WTC11 (cell line): ENCODE measurements at regions not wholly inside any gene's neighbourhood (a gene's known extent, or its start where the extent isn't known, plus 50 kb on each side); places are given as distances from the start of the nearest gene placed in this dataset.
"Not testable (repeated sequence)": the region's sequence is repeated elsewhere in the genome, so short reads cannot be mapped to it uniquely, and the experiment has no call there.

Experiments
- ATAC-seq: fragments of 200-7000 bp; cut with Tn5 transposase; 2 replicates; pipeline ENCODE4 v1.10.0; 2021; ENCODE audit warnings: mild to moderate bottlenecking, moderate library complexity
- CTCF ChIA-PET: fragments of 300-600 bp; sonication (Branson Sonifier 250); formaldehyde crosslinking; loops from one replicate; lab custom pipeline; 2021; ENCODE audit warnings: antibody characterized with exemption; lab: Charles Lee
- POLR2A ChIA-PET: fragments of 350-600 bp; sonication (Branson Sonifier 250); formaldehyde crosslinking; loops from one replicate; lab custom pipeline; 2021; ENCODE audit warnings: antibody characterized with exemption; lab: Charles Lee
- DNase-seq: peaks from one replicate; pipeline ENCODE4 v3.0.0; 2021; ENCODE audit warnings: low spot score
- H3K27ac Mint-ChIP-seq: 2 replicates; pipeline ENCODE4 v1.8.0; 2021; ENCODE audit warnings: mixed read lengths
- H3K27me3 Mint-ChIP-seq: 2 replicates; pipeline ENCODE4 v1.8.0; 2021; ENCODE audit warnings: low read depth, mild to moderate bottlenecking, moderate library complexity, mixed read lengths
- H3K36me3 Mint-ChIP-seq: 2 replicates; pipeline ENCODE4 v1.8.0; 2021; ENCODE audit warnings: mixed read lengths
- H3K4me1 Mint-ChIP-seq: 2 replicates; pipeline ENCODE4 v1.8.0; 2022; ENCODE audit warnings: mixed read lengths
- H3K4me3 Mint-ChIP-seq: 2 replicates; pipeline ENCODE4 v1.8.0; 2021; ENCODE audit warnings: mild to moderate bottlenecking, moderate library complexity, mixed read lengths
- H3K9me3 Mint-ChIP-seq: 2 replicates; pipeline ENCODE4 v1.8.0; 2021; ENCODE audit warnings: mixed read lengths
- ATF1 ChIP-seq: sonication (generic); formaldehyde crosslinking; IDR thresholded peaks from 2 replicates; pipeline ENCODE4 v1.8.1; 2023; ENCODE audit warnings: mild to moderate bottlenecking, moderate library complexity, missing genetic modification reagents
- CBFB ChIP-seq: sonication (generic); formaldehyde crosslinking; IDR thresholded peaks from 2 replicates; pipeline ENCODE4 v1.8.1; 2022; ENCODE audit warnings: mild to moderate bottlenecking, low read depth, missing genetic modification reagents
- EMX1 ChIP-seq: fragments of 250-450 bp; sonication (Bioruptor Pico); IDR thresholded peaks from 2 replicates; pipeline ENCODE4 v1.8.0; 2021; ENCODE audit warnings: mild to moderate bottlenecking
- ESRRA ChIP-seq: sonication (generic); formaldehyde crosslinking; IDR thresholded peaks from 2 replicates; pipeline ENCODE4 v1.8.1; 2022; ENCODE audit warnings: mild to moderate bottlenecking, missing genetic modification reagents, borderline replicate concordance
- GRHL2 ChIP-seq: fragments of 250-450 bp; sonication (Bioruptor Pico); IDR thresholded peaks from 2 replicates; pipeline ENCODE4 v1.8.0; 2022; ENCODE audit warnings: mild to moderate bottlenecking, moderate library complexity; ENCODE audit not compliant: insufficient replicate concordance, severe bottlenecking
- NFYB ChIP-seq: sonication (generic); formaldehyde crosslinking; conservative IDR thresholded peaks from 2 replicates; pipeline ENCODE4 v1.8.0; 2022; ENCODE audit warnings: low read depth, missing genetic modification reagents
- RORB ChIP-seq: fragments of 250-450 bp; sonication (Bioruptor Pico); IDR thresholded peaks from 2 replicates; pipeline ENCODE4 v1.9.0; 2021; ENCODE audit warnings: mild to moderate bottlenecking
- SP1 ChIP-seq: sonication (generic); formaldehyde crosslinking; conservative IDR thresholded peaks from 2 replicates; pipeline ENCODE4 v1.8.1; 2022; ENCODE audit warnings: missing genetic modification reagents
- ZBTB21 ChIP-seq: sonication (generic); formaldehyde crosslinking; IDR thresholded peaks from 2 replicates; pipeline ENCODE4 v1.8.1; 2023; ENCODE audit warnings: mild to moderate bottlenecking, missing genetic modification reagents, borderline replicate concordance
- ZNF317 ChIP-seq: sonication (generic); formaldehyde crosslinking; IDR thresholded peaks from 2 replicates; pipeline ENCODE4 v1.8.1; 2023; ENCODE audit warnings: low read depth, mild to moderate bottlenecking, moderate library complexity, missing genetic modification reagents, borderline replicate concordance
- ZNF416 ChIP-seq: fragments of 250-450 bp; sonication (Bioruptor Pico); IDR thresholded peaks from 2 replicates; pipeline ENCODE4 v1.9.0; 2021; ENCODE audit warnings: mild to moderate bottlenecking, inconsistent platforms
- ZNF671 ChIP-seq: fragments of 250-450 bp; sonication (Bioruptor Pico); IDR thresholded peaks from 2 replicates; pipeline ENCODE4 v1.8.0; 2021; ENCODE audit warnings: mild to moderate bottlenecking
- TF ChIP-seq, protein P1 (sequence below): sonication (generic); formaldehyde crosslinking; IDR thresholded peaks from 2 replicates; pipeline ENCODE4 v1.8.0; 2022; ENCODE audit warnings: mild to moderate bottlenecking, missing genetic modification reagents
- TF ChIP-seq, protein P2 (sequence below): sonication (generic); formaldehyde crosslinking; IDR thresholded peaks from 2 replicates; pipeline ENCODE4 v1.8.0; 2023; ENCODE audit warnings: missing genetic modification reagents
- TF ChIP-seq, protein P3 (sequence below): sonication (generic); formaldehyde crosslinking; IDR thresholded peaks from 2 replicates; pipeline ENCODE4 v1.8.0; 2023; ENCODE audit warnings: mild to moderate bottlenecking, missing genetic modification reagents
- TF ChIP-seq, protein P4 (sequence below): sonication (generic); formaldehyde crosslinking; IDR thresholded peaks from 2 replicates; pipeline ENCODE4 v1.8.1; 2023; ENCODE audit warnings: mild to moderate bottlenecking, moderate library complexity, missing genetic modification reagents
- TF ChIP-seq, protein P5 (sequence below): fragments of 250-450 bp; sonication (Bioruptor Pico); conservative IDR thresholded peaks from 2 replicates; pipeline ENCODE4 v1.9.0; 2021; ENCODE audit warnings: mild to moderate bottlenecking
- TF ChIP-seq, protein P6 (sequence below): fragments of 250-450 bp; sonication (Bioruptor Pico); IDR thresholded peaks from 2 replicates; pipeline ENCODE4 v1.9.0; 2021; ENCODE audit warnings: moderate library complexity, mild to moderate bottlenecking, inconsistent platforms, borderline replicate concordance

DNA sequence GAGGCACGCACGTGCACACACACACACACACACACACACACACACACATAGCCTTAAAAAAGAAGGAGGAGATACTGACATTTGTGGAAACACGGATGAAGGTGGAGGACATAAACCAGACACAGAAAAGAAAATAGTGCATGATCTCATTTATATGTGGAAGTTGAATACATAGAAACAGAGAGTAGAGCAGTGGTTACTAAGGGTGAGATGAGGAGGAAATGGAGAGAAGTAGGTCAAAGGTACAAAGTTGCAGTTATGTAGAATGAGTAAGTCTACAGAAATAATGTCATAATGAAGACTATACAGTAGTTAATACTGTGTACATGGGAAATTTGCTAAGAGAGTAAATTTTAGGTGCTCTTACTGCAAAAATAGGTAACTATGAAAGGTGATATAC, 412.2 kb upstream of the CDH9 start:
- Mint-ChIP-seq H3K9me3 (peaks cover 16% of the 10 kb centered on the region), H3K27ac (no peak overlapping the region), H3K4me3 (no peak overlapping the region), H3K4me1 (no peaks in the 10 kb centered on the region), H3K27me3 (no peaks in the 10 kb centered on the region), H3K36me3 (peaks cover 4% of the 10 kb centered on the region)
- TF ChIP-seq ZNF317 (CRISPR knock-in tag) (no peak), ATF1 (no peak), NFYB (CRISPR knock-in tag) (no peak)
- POLR2A ChIA-PET, result no interaction called here
- CTCF ChIA-PET, result no interaction called here
- DNase-seq (no peak), ATAC-seq (no peak)

DNA sequence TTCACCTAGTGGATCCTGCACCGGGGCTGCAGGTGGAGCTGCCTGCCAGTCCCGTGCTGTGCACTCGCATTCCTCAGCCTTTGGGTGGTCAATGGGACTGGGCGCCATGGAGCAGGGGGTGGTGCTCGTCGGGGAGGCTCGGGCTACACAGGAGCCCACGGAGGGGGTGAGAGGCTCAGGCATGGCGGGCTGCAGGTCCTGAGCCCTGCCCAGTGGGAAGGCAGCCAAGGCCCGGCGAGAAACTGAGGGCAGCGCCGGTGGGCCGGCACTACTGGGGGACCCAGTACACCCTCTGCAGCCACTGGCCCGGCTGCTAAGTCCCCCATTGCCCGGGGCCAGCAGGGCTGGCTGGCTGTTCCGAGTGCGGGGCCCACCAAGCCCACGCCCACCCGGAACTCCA, 401.0 kb upstream of the CDH9 start:
- DNase-seq, POLR2A ChIA-PET, H3K36me3 Mint-ChIP-seq, CTCF ChIA-PET, ATAC-seq, H3K27me3 Mint-ChIP-seq, H3K27ac Mint-ChIP-seq, H3K4me3 Mint-ChIP-seq: not testable (repeated sequence)
- peaks cover 17% of the 10 kb centered on the region for H3K9me3 Mint-ChIP-seq
- H3K4me1 Mint-ChIP-seq, result peaks cover 10% of the 10 kb centered on the region

DNA sequence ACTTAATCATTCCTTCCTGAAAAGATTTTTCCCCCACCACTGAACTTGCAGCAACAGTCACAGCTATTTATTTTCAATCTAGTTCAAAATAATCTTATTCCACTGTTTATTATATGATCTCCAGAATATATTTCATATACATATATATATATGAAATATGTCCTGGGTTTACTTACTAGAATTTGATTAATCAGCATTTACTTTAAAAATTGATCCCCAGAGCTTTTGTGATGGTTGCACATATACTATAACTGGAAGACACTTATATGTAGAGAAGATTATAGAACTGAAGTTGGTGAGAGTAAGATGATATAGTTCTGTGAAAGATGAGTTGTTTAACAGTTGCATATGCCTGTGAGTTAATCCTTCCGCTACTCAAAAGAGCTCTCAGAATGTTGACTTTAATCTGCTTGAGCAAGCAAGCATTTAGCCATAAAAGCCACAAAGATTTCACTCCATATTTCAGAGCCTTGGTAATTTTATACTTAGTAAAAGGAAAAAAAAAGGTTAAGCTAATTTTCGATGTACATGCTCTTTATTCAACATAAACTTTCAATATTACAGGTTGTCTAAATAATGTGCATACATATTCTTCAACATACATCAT, 399.3 kb upstream of the CDH9 start:
- no peak for ATAC-seq
- no peak overlapping the region for H3K4me3 Mint-ChIP-seq
- H3K9me3 Mint-ChIP-seq, result peaks cover 15% of the 10 kb centered on the region
- CTCF ChIA-PET, result no interaction called here
- H3K27me3 Mint-ChIP-seq, result no peaks in the 10 kb centered on the region
- no peak overlapping the region for H3K27ac Mint-ChIP-seq
- 0 out of 2 replicates have a peak, but pooled peaks cover 3% of the 10 kb centered on the region for H3K36me3 Mint-ChIP-seq
- TF ChIP-seq, protein P1, sequence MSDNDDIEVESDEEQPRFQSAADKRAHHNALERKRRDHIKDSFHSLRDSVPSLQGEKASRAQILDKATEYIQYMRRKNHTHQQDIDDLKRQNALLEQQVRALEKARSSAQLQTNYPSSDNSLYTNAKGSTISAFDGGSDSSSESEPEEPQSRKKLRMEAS (CRISPR knock-in tag), result no peak
- TF ChIP-seq ZNF416 (CRISPR knock-in tag) (no peak), RORB (no peak), ZBTB21 (no peak), CBFB (no peak), GRHL2 (CRISPR knock-in tag) (no peak), SP1 (no peak), ESRRA (CRISPR knock-in tag) (no peak), EMX1 (CRISPR knock-in tag) (no peak), ZNF671 (CRISPR knock-in tag) (no peak)
- TF ChIP-seq, protein P2, sequence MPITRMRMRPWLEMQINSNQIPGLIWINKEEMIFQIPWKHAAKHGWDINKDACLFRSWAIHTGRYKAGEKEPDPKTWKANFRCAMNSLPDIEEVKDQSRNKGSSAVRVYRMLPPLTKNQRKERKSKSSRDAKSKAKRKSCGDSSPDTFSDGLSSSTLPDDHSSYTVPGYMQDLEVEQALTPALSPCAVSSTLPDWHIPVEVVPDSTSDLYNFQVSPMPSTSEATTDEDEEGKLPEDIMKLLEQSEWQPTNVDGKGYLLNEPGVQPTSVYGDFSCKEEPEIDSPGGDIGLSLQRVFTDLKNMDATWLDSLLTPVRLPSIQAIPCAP, result no peak
- TF ChIP-seq, protein P3, sequence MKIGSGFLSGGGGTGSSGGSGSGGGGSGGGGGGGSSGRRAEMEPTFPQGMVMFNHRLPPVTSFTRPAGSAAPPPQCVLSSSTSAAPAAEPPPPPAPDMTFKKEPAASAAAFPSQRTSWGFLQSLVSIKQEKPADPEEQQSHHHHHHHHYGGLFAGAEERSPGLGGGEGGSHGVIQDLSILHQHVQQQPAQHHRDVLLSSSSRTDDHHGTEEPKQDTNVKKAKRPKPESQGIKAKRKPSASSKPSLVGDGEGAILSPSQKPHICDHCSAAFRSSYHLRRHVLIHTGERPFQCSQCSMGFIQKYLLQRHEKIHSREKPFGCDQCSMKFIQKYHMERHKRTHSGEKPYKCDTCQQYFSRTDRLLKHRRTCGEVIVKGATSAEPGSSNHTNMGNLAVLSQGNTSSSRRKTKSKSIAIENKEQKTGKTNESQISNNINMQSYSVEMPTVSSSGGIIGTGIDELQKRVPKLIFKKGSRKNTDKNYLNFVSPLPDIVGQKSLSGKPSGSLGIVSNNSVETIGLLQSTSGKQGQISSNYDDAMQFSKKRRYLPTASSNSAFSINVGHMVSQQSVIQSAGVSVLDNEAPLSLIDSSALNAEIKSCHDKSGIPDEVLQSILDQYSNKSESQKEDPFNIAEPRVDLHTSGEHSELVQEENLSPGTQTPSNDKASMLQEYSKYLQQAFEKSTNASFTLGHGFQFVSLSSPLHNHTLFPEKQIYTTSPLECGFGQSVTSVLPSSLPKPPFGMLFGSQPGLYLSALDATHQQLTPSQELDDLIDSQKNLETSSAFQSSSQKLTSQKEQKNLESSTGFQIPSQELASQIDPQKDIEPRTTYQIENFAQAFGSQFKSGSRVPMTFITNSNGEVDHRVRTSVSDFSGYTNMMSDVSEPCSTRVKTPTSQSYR (CRISPR knock-in tag), result no peak
- TF ChIP-seq, protein P4, sequence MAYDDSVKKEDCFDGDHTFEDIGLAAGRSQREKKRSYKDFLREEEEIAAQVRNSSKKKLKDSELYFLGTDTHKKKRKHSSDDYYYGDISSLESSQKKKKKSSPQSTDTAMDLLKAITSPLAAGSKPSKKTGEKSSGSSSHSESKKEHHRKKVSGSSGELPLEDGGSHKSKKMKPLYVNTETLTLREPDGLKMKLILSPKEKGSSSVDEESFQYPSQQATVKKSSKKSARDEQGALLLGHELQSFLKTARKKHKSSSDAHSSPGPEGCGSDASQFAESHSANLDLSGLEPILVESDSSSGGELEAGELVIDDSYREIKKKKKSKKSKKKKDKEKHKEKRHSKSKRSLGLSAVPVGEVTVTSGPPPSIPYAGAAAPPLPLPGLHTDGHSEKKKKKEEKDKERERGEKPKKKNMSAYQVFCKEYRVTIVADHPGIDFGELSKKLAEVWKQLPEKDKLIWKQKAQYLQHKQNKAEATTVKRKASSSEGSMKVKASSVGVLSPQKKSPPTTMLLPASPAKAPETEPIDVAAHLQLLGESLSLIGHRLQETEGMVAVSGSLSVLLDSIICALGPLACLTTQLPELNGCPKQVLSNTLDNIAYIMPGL, result no peak
- TF ChIP-seq, protein P5, sequence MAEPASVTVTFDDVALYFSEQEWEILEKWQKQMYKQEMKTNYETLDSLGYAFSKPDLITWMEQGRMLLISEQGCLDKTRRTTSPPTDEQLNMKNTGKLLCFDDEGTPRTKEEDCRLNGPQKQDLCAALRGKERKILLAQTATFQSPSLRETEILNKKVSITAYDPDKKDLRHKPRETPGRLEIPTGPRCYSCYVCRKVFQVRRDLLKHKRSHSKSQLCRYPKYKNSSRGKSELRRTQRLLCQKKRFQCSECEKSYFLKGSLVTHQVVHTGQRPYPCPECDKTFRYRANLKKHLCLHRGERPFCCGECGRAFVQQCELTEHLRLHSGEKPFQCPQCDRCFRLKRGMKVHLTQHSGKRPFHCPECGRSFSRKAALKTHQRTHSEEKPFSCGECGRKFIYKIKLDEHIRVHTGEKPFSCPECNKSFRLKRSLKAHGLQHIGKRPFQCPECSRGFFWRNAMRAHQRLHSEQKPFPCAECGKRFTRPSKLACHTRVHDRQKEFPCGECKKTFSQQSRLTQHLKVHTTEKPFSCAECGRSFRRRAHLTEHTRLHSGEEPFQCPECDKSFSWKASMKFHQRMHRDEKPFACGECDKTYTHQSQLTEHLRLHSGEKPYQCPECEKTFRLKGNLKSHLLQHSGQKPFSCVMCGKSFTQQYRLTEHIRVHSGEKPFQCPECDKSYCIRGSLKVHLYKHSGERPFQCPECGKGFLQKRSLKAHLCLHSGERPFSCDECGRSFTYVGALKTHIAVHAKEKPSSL (CRISPR knock-in tag), result no peak
- TF ChIP-seq, protein P6, sequence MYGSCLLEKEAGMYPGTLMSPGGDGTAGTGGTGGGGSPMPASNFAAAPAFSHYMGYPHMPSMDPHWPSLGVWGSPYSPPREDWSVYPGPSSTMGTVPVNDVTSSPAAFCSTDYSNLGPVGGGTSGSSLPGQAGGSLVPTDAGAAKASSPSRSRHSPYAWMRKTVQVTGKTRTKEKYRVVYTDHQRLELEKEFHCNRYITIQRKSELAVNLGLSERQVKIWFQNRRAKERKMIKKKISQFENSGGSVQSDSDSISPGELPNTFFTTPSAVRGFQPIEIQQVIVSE (CRISPR knock-in tag), result no peak
- TF ChIP-seq, all 79 proteins: peak for 0
- H3K4me1 Mint-ChIP-seq, result peaks cover 14% of the 10 kb centered on the region
- POLR2A ChIA-PET, result no interaction called here
- no peak for DNase-seq
